ENCODE measurements at regions not wholly inside any gene's neighbourhood (a gene's known extent, or its start where the extent isn't known, plus 50 kb on each side); places are given as distances from the start of the nearest gene placed in this dataset.

- H3K9me3 ChIP-seq (ENCODE audit: control insufficient read depth, insufficient read depth, low read length): no peaks in the 10 kb centered on the region
- no peaks in the 10 kb centered on the region for H3K4me1 ChIP-seq (ENCODE audit: control insufficient read depth, insufficient read depth, low read length)
- no peaks in the 10 kb centered on the region for H3K36me3 ChIP-seq (ENCODE audit: control insufficient read depth, insufficient read depth, low read length)
- DNase-seq (ENCODE audit: low read depth in 4 of 6, low spot score in 6 of 6): no peak
- no peaks in the 10 kb centered on the region for H3K27me3 ChIP-seq (ENCODE audit: control insufficient read depth, insufficient read depth, low read length)
- WGBS (ENCODE audit: insufficient coverage): no CpG with 5 or more reads among the region's 5 CpGs
- no peak overlapping the region for H3K27ac ChIP-seq (ENCODE audit: low read depth, low read length)
- H3K4me3 ChIP-seq (ENCODE audit: low read depth, low read length): no peak overlapping the region
These were observed 228.0 kb upstream of the TP63 start for GRCh38 chr3:189403194-189403593.

GRCh38 chr3:189404024-189404423 is 227.2 kb upstream of the TP63 start:
- Histone ChIP-seq H3K36me3 (ENCODE audit: control insufficient read depth, insufficient read depth, low read length) (no peaks in the 10 kb centered on the region), H3K4me3 (ENCODE audit: low read depth, low read length) (no peak overlapping the region), H3K27me3 (ENCODE audit: control insufficient read depth, insufficient read depth, low read length) (no peaks in the 10 kb centered on the region), H3K4me1 (ENCODE audit: control insufficient read depth, insufficient read depth, low read length) (no peaks in the 10 kb centered on the region), H3K27ac (ENCODE audit: low read depth, low read length) (no peak overlapping the region), H3K9me3 (ENCODE audit: control insufficient read depth, insufficient read depth, low read length) (no peaks in the 10 kb centered on the region)
- no peak for DNase-seq (ENCODE audit: low read depth in 4 of 6, low spot score in 6 of 6)

DNA sequence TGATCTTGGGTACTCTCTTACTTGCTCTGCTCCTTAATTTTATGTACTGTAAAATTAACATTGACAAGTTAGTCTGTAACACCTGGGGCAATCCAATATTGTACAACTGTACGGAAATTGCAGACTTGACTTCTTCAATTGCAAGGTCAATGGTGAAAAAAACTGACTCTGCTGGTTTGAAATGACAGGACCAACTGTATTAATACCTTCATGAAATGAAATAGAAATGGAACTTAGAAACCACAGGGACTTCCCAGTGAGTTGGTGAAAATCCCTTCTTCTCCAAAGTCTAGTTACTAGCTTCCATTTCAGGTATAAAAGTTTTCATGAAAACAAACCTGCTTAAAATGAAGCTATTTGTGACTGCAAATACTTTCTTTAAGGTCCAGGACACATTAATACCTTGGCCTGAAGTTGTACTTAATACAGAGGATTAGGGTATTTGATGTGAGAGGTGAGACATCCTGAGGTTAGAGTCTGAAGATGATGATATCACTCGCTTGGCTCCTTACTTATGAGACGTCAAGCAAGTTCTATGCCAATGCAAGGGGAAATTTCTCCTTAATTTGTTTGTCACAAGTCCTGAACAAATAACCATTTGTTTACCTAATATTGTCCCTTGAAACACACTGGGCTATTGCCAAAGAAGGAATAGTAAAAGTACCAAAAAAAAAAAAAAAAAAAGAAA is 226.2 kb upstream of the TP63 start:
- no peaks in the 10 kb centered on the region for H3K9me3 ChIP-seq (ENCODE audit: control insufficient read depth, insufficient read depth, low read length)
- H3K27me3 ChIP-seq (ENCODE audit: control insufficient read depth, insufficient read depth, low read length): no peaks in the 10 kb centered on the region
- no peaks in the 10 kb centered on the region for H3K36me3 ChIP-seq (ENCODE audit: control insufficient read depth, insufficient read depth, low read length)
- no peak overlapping the region for H3K4me3 ChIP-seq (ENCODE audit: low read depth, low read length)
- H3K27ac ChIP-seq (ENCODE audit: low read depth, low read length): no peak overlapping the region
- WGBS (ENCODE audit: insufficient coverage): no CpG with 5 or more reads among the region's 3 CpGs
- no peaks in the 10 kb centered on the region for H3K4me1 ChIP-seq (ENCODE audit: control insufficient read depth, insufficient read depth, low read length)
- DNase-seq (ENCODE audit: low read depth in 4 of 6, low spot score in 6 of 6): no peak

GRCh38 chr3:189406148-189406547 is 225.0 kb upstream of the TP63 start:
- H3K36me3 ChIP-seq (ENCODE audit: control insufficient read depth, insufficient read depth, low read length): no peaks in the 10 kb centered on the region
- no peak overlapping the region for H3K27ac ChIP-seq (ENCODE audit: low read depth, low read length)
- H3K27me3 ChIP-seq (ENCODE audit: control insufficient read depth, insufficient read depth, low read length): no peaks in the 10 kb centered on the region
- H3K4me3 ChIP-seq (ENCODE audit: low read depth, low read length): no peak overlapping the region
- H3K4me1 ChIP-seq (ENCODE audit: control insufficient read depth, insufficient read depth, low read length): no peaks in the 10 kb centered on the region
- 83% methylated on average over 1 of the region's 1 CpG for WGBS (ENCODE audit: insufficient coverage)
- no peak for DNase-seq (ENCODE audit: low read depth in 4 of 6, low spot score in 6 of 6)
- no peaks in the 10 kb centered on the region for H3K9me3 ChIP-seq (ENCODE audit: control insufficient read depth, insufficient read depth, low read length)

DNA sequence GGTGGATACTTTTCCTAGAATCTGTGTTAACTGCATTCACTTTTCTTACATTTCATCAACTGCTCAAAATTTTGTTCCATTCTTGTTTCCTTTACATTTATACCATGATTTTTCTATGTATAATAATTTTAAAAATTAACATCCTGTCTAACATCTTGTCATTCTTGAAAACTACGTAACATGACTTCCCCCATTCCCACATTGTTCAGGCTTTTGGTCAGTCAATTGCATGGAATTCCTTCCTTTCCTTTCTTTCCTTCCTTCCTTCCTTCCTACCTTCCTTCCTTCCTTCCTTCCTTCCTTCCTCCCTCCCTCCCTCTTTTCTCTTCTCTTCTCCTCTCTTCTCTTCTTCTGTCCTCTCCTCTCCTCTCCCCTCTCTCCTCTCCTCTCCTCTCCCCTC is 220.7 kb upstream of the TP63 start:
- no peaks in the 10 kb centered on the region for H3K36me3 ChIP-seq (ENCODE audit: control insufficient read depth, insufficient read depth, low read length)
- 86% methylated on average over 1 of the region's 1 CpG for WGBS (ENCODE audit: insufficient coverage)
- no peaks in the 10 kb centered on the region for H3K27me3 ChIP-seq (ENCODE audit: control insufficient read depth, insufficient read depth, low read length)
- H3K9me3 ChIP-seq (ENCODE audit: control insufficient read depth, insufficient read depth, low read length): no peaks in the 10 kb centered on the region
- no peak overlapping the region for H3K4me3 ChIP-seq (ENCODE audit: low read depth, low read length)
- DNase-seq (ENCODE audit: low read depth in 4 of 6, low spot score in 6 of 6): no peak
- no peak overlapping the region for H3K27ac ChIP-seq (ENCODE audit: low read depth, low read length)
- no peaks in the 10 kb centered on the region for H3K4me1 ChIP-seq (ENCODE audit: control insufficient read depth, insufficient read depth, low read length)

- no peak overlapping the region for H3K27ac ChIP-seq (ENCODE audit: low read depth, low read length)
- peak in 1 of 6 donors; percentile 16 for DNase-seq (ENCODE audit: low read depth in 4 of 6, low spot score in 6 of 6)
These were observed 212.2 kb upstream of the TP63 start for GRCh38 chr3:189419038-189419437.

DNA sequence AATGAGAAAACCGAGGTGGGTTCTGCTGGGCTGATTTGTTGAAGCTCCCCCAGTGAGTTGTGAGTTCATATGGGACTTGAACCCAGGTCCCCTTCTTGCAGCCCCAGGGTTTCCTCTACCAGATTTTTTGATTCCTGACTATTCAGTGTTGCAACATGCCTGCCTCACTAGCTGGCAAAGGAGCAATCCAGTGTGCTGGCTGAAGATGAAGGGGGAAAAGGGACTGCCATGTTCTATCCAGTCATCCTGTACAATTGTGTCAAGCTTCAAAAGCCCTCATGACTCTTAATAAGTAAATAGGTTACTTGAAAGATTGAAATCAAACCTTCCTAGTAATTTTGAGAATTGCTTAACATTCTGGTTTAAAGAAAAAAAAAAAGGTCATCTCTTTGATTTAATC is 211.5 kb upstream of the TP63 start:
- no CpG with 5 or more reads among the region's 1 CpG for WGBS (ENCODE audit: insufficient coverage)
- Histone ChIP-seq H3K36me3 (ENCODE audit: control insufficient read depth, insufficient read depth, low read length) (no peaks in the 10 kb centered on the region), H3K4me3 (ENCODE audit: low read depth, low read length) (no peak overlapping the region), H3K27ac (ENCODE audit: low read depth, low read length) (no peak overlapping the region), H3K4me1 (ENCODE audit: control insufficient read depth, insufficient read depth, low read length) (no peaks in the 10 kb centered on the region), H3K27me3 (ENCODE audit: control insufficient read depth, insufficient read depth, low read length) (no peaks in the 10 kb centered on the region), H3K9me3 (ENCODE audit: control insufficient read depth, insufficient read depth, low read length) (no peaks in the 10 kb centered on the region)
- DNase-seq (ENCODE audit: low read depth in 4 of 6, low spot score in 6 of 6): no peak

More at GRCh38 chr3:189419038-189419437, 212.2 kb upstream of the TP63 start:
- Histone ChIP-seq H3K4me3 (ENCODE audit: low read depth, low read length) (no peak overlapping the region), H3K9me3 (ENCODE audit: control insufficient read depth, insufficient read depth, low read length) (no peaks in the 10 kb centered on the region), H3K36me3 (ENCODE audit: control insufficient read depth, insufficient read depth, low read length) (no peaks in the 10 kb centered on the region), H3K27me3 (ENCODE audit: control insufficient read depth, insufficient read depth, low read length) (no peaks in the 10 kb centered on the region), H3K4me1 (ENCODE audit: control insufficient read depth, insufficient read depth, low read length) (no peaks in the 10 kb centered on the region)
- no CpG with 5 or more reads among the region's 3 CpGs for WGBS (ENCODE audit: insufficient coverage)

DNA sequence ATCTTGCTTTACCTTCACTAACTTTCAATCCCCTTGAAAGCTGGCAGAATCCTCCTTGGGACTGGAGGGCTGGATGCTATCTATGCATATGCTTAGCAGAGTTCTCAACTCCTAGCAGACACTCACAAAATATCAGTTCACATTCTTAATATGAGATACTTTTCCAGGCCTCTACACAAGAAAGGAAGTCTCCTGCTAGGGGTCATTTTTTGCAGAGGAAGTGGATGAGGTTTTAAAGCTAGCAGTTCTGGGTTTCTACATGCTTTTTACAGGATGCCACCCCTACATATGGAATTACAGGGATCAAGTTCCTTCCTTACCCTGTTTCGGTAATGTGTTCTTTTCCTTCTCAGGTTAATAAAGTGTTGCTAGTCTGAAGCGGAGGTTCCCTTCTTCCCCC is 206.3 kb upstream of the TP63 start:
- Histone ChIP-seq H3K4me1 (ENCODE audit: control insufficient read depth, insufficient read depth, low read length) (no peaks in the 10 kb centered on the region), H3K27ac (ENCODE audit: low read depth, low read length) (no peak overlapping the region), H3K9me3 (ENCODE audit: control insufficient read depth, insufficient read depth, low read length) (no peaks in the 10 kb centered on the region), H3K4me3 (ENCODE audit: low read depth, low read length) (no peak overlapping the region), H3K36me3 (ENCODE audit: control insufficient read depth, insufficient read depth, low read length) (no peaks in the 10 kb centered on the region), H3K27me3 (ENCODE audit: control insufficient read depth, insufficient read depth, low read length) (no peaks in the 10 kb centered on the region)
- no peak for DNase-seq (ENCODE audit: low read depth in 4 of 6, low spot score in 6 of 6)
- WGBS (ENCODE audit: insufficient coverage): no CpG with 5 or more reads among the region's 2 CpGs

DNA sequence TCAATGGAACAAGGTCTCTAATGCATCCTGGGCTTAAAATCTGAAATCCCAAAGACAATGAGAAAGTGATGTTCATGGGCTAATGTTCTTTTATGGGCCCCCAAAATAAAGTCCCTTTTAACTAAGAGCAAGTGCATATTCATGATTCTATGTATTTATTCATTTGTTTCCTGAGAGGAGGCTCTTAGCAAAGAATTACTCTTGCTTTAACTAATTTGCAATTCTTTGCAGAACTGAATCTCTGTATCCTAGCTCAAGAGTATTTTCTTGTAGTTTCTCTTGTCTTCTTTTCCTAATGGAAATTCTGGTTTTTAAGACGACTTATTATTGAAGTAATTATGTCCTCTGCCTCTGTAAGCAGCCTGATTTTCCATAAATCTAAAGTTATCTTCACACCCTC is 202.2 kb upstream of the TP63 start:
- WGBS (ENCODE audit: insufficient coverage): no CpG with 5 or more reads among the region's 1 CpG
- H3K4me1 ChIP-seq (ENCODE audit: control insufficient read depth, insufficient read depth, low read length): no peaks in the 10 kb centered on the region
- no peaks in the 10 kb centered on the region for H3K36me3 ChIP-seq (ENCODE audit: control insufficient read depth, insufficient read depth, low read length)
- H3K4me3 ChIP-seq (ENCODE audit: low read depth, low read length): no peak overlapping the region
- no peaks in the 10 kb centered on the region for H3K27me3 ChIP-seq (ENCODE audit: control insufficient read depth, insufficient read depth, low read length)
- H3K9me3 ChIP-seq (ENCODE audit: control insufficient read depth, insufficient read depth, low read length): no peaks in the 10 kb centered on the region
- no peak overlapping the region for H3K27ac ChIP-seq (ENCODE audit: low read depth, low read length)
- no peak for DNase-seq (ENCODE audit: low read depth in 4 of 6, low spot score in 6 of 6)

- 100% methylated on average over 1 of the region's 2 CpGs for WGBS (ENCODE audit: insufficient coverage)
- H3K36me3 ChIP-seq (ENCODE audit: control insufficient read depth, insufficient read depth, low read length): no peaks in the 10 kb centered on the region
These were observed 201.0 kb upstream of the TP63 start for GRCh38 chr3:189430166-189430565.

More at GRCh38 chr3:189430166-189430565, 201.0 kb upstream of the TP63 start:
- Histone ChIP-seq H3K4me3 (ENCODE audit: low read depth, low read length) (no peak overlapping the region), H3K27ac (ENCODE audit: low read depth, low read length) (no peak overlapping the region), H3K27me3 (ENCODE audit: control insufficient read depth, insufficient read depth, low read length) (no peaks in the 10 kb centered on the region), H3K4me1 (ENCODE audit: control insufficient read depth, insufficient read depth, low read length) (no peaks in the 10 kb centered on the region), H3K9me3 (ENCODE audit: control insufficient read depth, insufficient read depth, low read length) (no peaks in the 10 kb centered on the region)
- no peak for DNase-seq (ENCODE audit: low read depth in 4 of 6, low spot score in 6 of 6)
